OCI-LY1 (cell line): ENCODE measurements at regions not wholly inside any gene's neighbourhood (a gene's known extent, or its start where the extent isn't known, plus 50 kb on each side); places are given as distances from the start of the nearest gene placed in this dataset.

Source experiments
- H2AFZ ChIP-seq: fragments of 200-600 bp; sonication (generic), shearing (Covaris generic); 2 replicates; pipeline ENCODE4 v1.6.0; 2014; ENCODE audit warnings: antibody characterized with exemption, mild to moderate bottlenecking, low read length
- H3F3A ChIP-seq: fragments of 200-600 bp; sonication (generic), shearing (Covaris generic); 2 replicates; pipeline ENCODE4 v1.6.0; 2014; ENCODE audit warnings: mild to moderate bottlenecking, antibody characterized with exemption, low read length, moderate library complexity; ENCODE audit not compliant: insufficient read depth
- H3K27ac ChIP-seq: fragments of 200-600 bp; sonication (generic); 2 replicates; pipeline ENCODE4 v1.5.1; 2014; ENCODE audit warnings: low read length, mixed run types, mild to moderate bottlenecking, low read depth; ENCODE audit not compliant: poor library complexity, severe bottlenecking
- H3K27me3 ChIP-seq: fragments of 200-600 bp; sonication (generic); 2 replicates; pipeline ENCODE4 v1.6.0; 2014; ENCODE audit warnings: antibody characterized with exemption, mild to moderate bottlenecking, low read length, moderate library complexity; ENCODE audit not compliant: insufficient read depth
- H3K36me3 ChIP-seq: fragments of 200-600 bp; sonication (generic); 2 replicates; pipeline ENCODE4 v1.6.1; 2014; ENCODE audit warnings: mild to moderate bottlenecking, antibody characterized with exemption, low read length, moderate library complexity, mixed read lengths; ENCODE audit not compliant: insufficient read depth
- H3K4me1 ChIP-seq: fragments of 200-600 bp; sonication (generic); 2 replicates; pipeline ENCODE4 v1.5.1; 2014; ENCODE audit warnings: mild to moderate bottlenecking, low read length, moderate library complexity; ENCODE audit not compliant: insufficient read depth, severe bottlenecking
- H3K4me2 ChIP-seq: fragments of 200-600 bp; sonication (generic), shearing (Covaris generic); 2 replicates; pipeline ENCODE4 v1.6.1; 2014; ENCODE audit warnings: low read length
- H3K4me3 ChIP-seq: fragments of 200-600 bp; sonication (generic); 2 replicates; pipeline ENCODE4 v1.5.1; 2014; ENCODE audit warnings: low read length, low read depth, mild to moderate bottlenecking, mixed read lengths; ENCODE audit not compliant: poor library complexity, severe bottlenecking
- H3K79me2 ChIP-seq: fragments of 200-600 bp; shearing (Covaris generic); 2 replicates; pipeline ENCODE4 v1.6.1; 2016; ENCODE audit warnings: mixed run types, low read length, mixed read lengths; ENCODE audit not compliant: insufficient read depth
- H3K9ac ChIP-seq: fragments of 200-600 bp; sonication (generic), shearing (Covaris generic); 2 replicates; pipeline ENCODE4 v1.6.1; 2014; ENCODE audit warnings: mild to moderate bottlenecking, low read length, mixed read lengths
- H3K9me2 ChIP-seq: fragments of 200-600 bp; sonication (generic), shearing (Covaris generic); 2 replicates; pipeline ENCODE4 v1.6.1; 2014; ENCODE audit warnings: low read depth, mild to moderate bottlenecking, low read length, mixed read lengths
- H3K9me3 ChIP-seq: fragments of 200-600 bp; shearing (Covaris generic); 2 replicates; pipeline ENCODE4 v1.6.1; 2014; ENCODE audit warnings: low read length, mixed read lengths
- H4K20me1 ChIP-seq: fragments of 200-600 bp; sonication (generic), shearing (Covaris generic); 2 replicates; pipeline ENCODE4 v1.6.0; 2016; ENCODE audit warnings: mild to moderate bottlenecking, low read length; ENCODE audit not compliant: insufficient read depth
- CTCF ChIP-seq: fragments of 200-600 bp; sonication (generic), shearing (Covaris generic); IDR thresholded peaks from 2 replicates; pipeline ENCODE4 v1.5.1; 2017; ENCODE audit warnings: mild to moderate bottlenecking, antibody characterized with exemption, low read length, moderate library complexity, mixed read lengths
- EZH2 ChIP-seq: fragments of 200-600 bp; sonication (generic), shearing (Covaris generic); IDR thresholded peaks from 2 replicates; pipeline ENCODE4 v1.8.0; 2017; ENCODE audit warnings: borderline replicate concordance, mixed run types, mild to moderate bottlenecking, antibody characterized with exemption, low read length, moderate library complexity, mixed read lengths

- TF ChIP-seq CTCF (no peak), EZH2 (no peak)
- Histone ChIP-seq H3F3A (no peaks in the 10 kb centered on the region), H3K4me1 (no peaks in the 10 kb centered on the region), H3K4me3 (no peak overlapping the region), H3K79me2 (no peaks in the 10 kb centered on the region), H3K9me2 (no peaks in the 10 kb centered on the region), H4K20me1 (no peaks in the 10 kb centered on the region), H3K9me3 (no peaks in the 10 kb centered on the region), H3K27ac (no peak overlapping the region), H3K9ac (no peak overlapping the region), H3K4me2 (no peak overlapping the region), H2AFZ (no peak overlapping the region), H3K36me3 (no peaks in the 10 kb centered on the region), H3K27me3 (no peaks in the 10 kb centered on the region)
Measured at GRCh38 chr4:65249111-65249510, 421.2 kb downstream of the EPHA5 start.

GRCh38 chr4:65242156-65242846 lies 428.0 kb downstream of the EPHA5 start:
- TF ChIP-seq EZH2 (no peak), CTCF (no peak)
- Histone ChIP-seq H2AFZ (no peak overlapping the region), H3K27me3 (no peaks in the 10 kb centered on the region), H3K79me2 (no peaks in the 10 kb centered on the region), H4K20me1 (no peaks in the 10 kb centered on the region), H3K4me2 (no peak overlapping the region), H3K9me3 (no peaks in the 10 kb centered on the region), H3K9ac (no peak overlapping the region), H3K4me3 (no peak overlapping the region), H3K27ac (no peak overlapping the region), H3K36me3 (no peaks in the 10 kb centered on the region), H3K9me2 (no peaks in the 10 kb centered on the region), H3F3A (no peaks in the 10 kb centered on the region), H3K4me1 (no peaks in the 10 kb centered on the region)

GRCh38 chr4:65241257-65241997 lies 428.9 kb downstream of the EPHA5 start:
- H3K79me2 ChIP-seq, result no peaks in the 10 kb centered on the region
- H3K9ac ChIP-seq, result no peak overlapping the region
- TF ChIP-seq CTCF (no peak), EZH2 (no peak)
- H3K4me3 ChIP-seq, result no peak overlapping the region
- H3K9me3 ChIP-seq, result no peaks in the 10 kb centered on the region
- no peaks in the 10 kb centered on the region for H3K36me3 ChIP-seq
- H3K4me2 ChIP-seq, result no peak overlapping the region
- H3K4me1 ChIP-seq, result no peaks in the 10 kb centered on the region
- H3K27ac ChIP-seq, result no peak overlapping the region
- H3F3A ChIP-seq, result no peaks in the 10 kb centered on the region
- no peak overlapping the region for H2AFZ ChIP-seq
- no peaks in the 10 kb centered on the region for H3K9me2 ChIP-seq
- H3K27me3 ChIP-seq, result no peaks in the 10 kb centered on the region
- H4K20me1 ChIP-seq, result no peaks in the 10 kb centered on the region
